ENCODE measurements at regions not wholly inside any gene's neighbourhood (a gene's known extent, or its start where the extent isn't known, plus 50 kb on each side); places are given as distances from the start of the nearest gene placed in this dataset.
A peak's percentile ranks its signal among the peaks of the same experiment; 100 is the strongest.
"Not testable (repeated sequence)": the region's sequence is repeated elsewhere in the genome, so short reads cannot be mapped to it uniquely, and the experiment has no call there.

GRCh38 chrX:128754130-128754529 is 701.9 kb upstream of the ACTRT1 start:
- no peak for DNase-seq

GRCh38 chrX:128739539-128739938 is 687.3 kb upstream of the ACTRT1 start:
- DNase-seq, result no peak

- no peak for DNase-seq
Measured at GRCh38 chrX:128728943-128729342, 676.7 kb upstream of the ACTRT1 start.

GRCh38 chrX:128717635-128718578 is 665.7 kb upstream of the ACTRT1 start:
- DNase-seq, result no peak

GRCh38 chrX:128714425-128714824 is 662.2 kb upstream of the ACTRT1 start:
- DNase-seq, result no peak

- no peak for DNase-seq
Measured at GRCh38 chrX:128699716-128700285, 647.6 kb upstream of the ACTRT1 start.

- DNase-seq, result no peak
Measured at GRCh38 chrX:128698573-128699181, 646.5 kb upstream of the ACTRT1 start.

GRCh38 chrX:128691872-128692271 is 639.7 kb upstream of the ACTRT1 start:
- no peak for DNase-seq

GRCh38 chrX:128685387-128685786 is 633.2 kb upstream of the ACTRT1 start:
- no peak for DNase-seq

GRCh38 chrX:128676651-128677050 is 624.4 kb upstream of the ACTRT1 start:
- DNase-seq, result no peak

GRCh38 chrX:128674326-128675086 is 622.3 kb upstream of the ACTRT1 start:
- not testable (repeated sequence) for DNase-seq

GRCh38 chrX:128664211-128664610 is 612.0 kb upstream of the ACTRT1 start:
- no peak for DNase-seq

- no peak for DNase-seq
Measured at GRCh38 chrX:128653524-128654060, 601.4 kb upstream of the ACTRT1 start.

GRCh38 chrX:128650326-128650725 is 598.1 kb upstream of the ACTRT1 start:
- no peak for DNase-seq

GRCh38 chrX:128634754-128635153 is 582.6 kb upstream of the ACTRT1 start:
- DNase-seq, result no peak

- no peak for DNase-seq
Measured at GRCh38 chrX:128623361-128623760, 571.2 kb upstream of the ACTRT1 start.

- DNase-seq, result no peak
Measured at GRCh38 chrX:128622296-128622695, 570.1 kb upstream of the ACTRT1 start.

GRCh38 chrX:128619490-128619889 is 567.3 kb upstream of the ACTRT1 start:
- no peak for DNase-seq

GRCh38 chrX:128616933-128617332 is 564.7 kb upstream of the ACTRT1 start:
- DNase-seq, result no peak

GRCh38 chrX:128606817-128607216 is 554.6 kb upstream of the ACTRT1 start:
- not testable (repeated sequence) for DNase-seq

GRCh38 chrX:128606357-128606756 is 554.2 kb upstream of the ACTRT1 start:
- not testable (repeated sequence) for DNase-seq

- no peak for DNase-seq
Measured at GRCh38 chrX:128601706-128602105, 549.5 kb upstream of the ACTRT1 start.

GRCh38 chrX:128599632-128600031 is 547.4 kb upstream of the ACTRT1 start:
- DNase-seq, result peak; percentile 1

Data from SHP77 treated with DMSO at 0.1 percent for 48 hours (cell line).